ENCODE measurements at regions not wholly inside any gene's neighbourhood (a gene's known extent, or its start where the extent isn't known, plus 50 kb on each side); places are given as distances from the start of the nearest gene placed in this dataset.

DNA sequence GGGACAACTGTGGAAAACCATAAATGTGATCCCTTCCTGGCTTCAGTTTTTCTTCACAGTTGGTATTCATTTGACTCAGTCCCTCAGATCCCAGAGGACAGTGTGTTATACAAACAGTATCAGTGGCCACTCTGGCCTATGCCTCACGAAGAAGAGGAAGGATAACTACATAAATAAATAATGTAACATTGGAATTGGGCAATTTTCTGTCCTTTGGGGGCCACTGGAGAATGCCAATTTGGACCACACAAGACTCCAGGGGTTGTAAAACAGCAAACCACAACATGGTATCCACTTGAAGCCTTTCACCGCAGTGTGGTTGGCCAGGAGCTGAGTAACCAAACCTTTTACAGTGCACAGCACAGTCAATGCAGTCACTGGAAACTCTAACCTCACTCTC, 1077.0 kb downstream of the ROBO2 start:
- Mint-ChIP-seq H3K4me3 (no peak overlapping the region), H3K36me3 (no peaks in the 10 kb centered on the region)

GRCh38 chr3:78123058-78123457, 1083.2 kb downstream of the ROBO2 start:
- H3K4me1 Mint-ChIP-seq, result no peaks in the 10 kb centered on the region
- Histone ChIP-seq H3K27ac (ENCODE audit: low read depth in 1 of 2, low read length in 2 of 2) (no peak overlapping the region), H3K9me3 (replicated peaks in 1 of 2; ENCODE audit: control insufficient read depth in 1 of 2, insufficient read depth in 1 of 2, low read length in 2 of 2) (no peaks in the 10 kb centered on the region), H3K4me1 (ENCODE audit: control insufficient read depth in 1 of 2, insufficient read depth in 2 of 2, low read length in 2 of 2) (no peaks in the 10 kb centered on the region), H2AFZ (ENCODE audit: insufficient read depth, low read depth, low read length, poor library complexity, severe bottlenecking) (no peak overlapping the region), H4K20me1 (ENCODE audit: insufficient read depth, low read length) (no peaks in the 10 kb centered on the region), H3K4me2 (replicated peaks; ENCODE audit: extremely low read depth, low read length, poor library complexity, severe bottlenecking) (no peak overlapping the region), H3K79me2 (ENCODE audit: insufficient read depth, low read length) (no peaks in the 10 kb centered on the region), H3K9ac (ENCODE audit: insufficient read depth, low read length, poor library complexity, severe bottlenecking) (no peak overlapping the region), H3K4me3 (replicated peaks in 1 of 3; ENCODE audit: low read depth in 2 of 3, low read length in 3 of 3) (no peak overlapping the region), H3K27me3 (ENCODE audit: control insufficient read depth in 2 of 2, insufficient read depth in 2 of 2, low read length in 2 of 2) (no peaks in the 10 kb centered on the region), H3K36me3 (replicated peaks in 1 of 2; ENCODE audit: control insufficient read depth in 1 of 2, insufficient read depth in 2 of 2, low read length in 2 of 2) (no peaks in the 10 kb centered on the region)
- no peaks in the 10 kb centered on the region for H3K36me3 Mint-ChIP-seq
- TF ChIP-seq CTCF (IDR thresholded peaks at IDR 0.05), result no peak
- H3K9me3 Mint-ChIP-seq, result peaks cover 0 to 12% (median 5%) of the 10 kb centered on the region in 7 donors
- no peak overlapping the region for H3K4me3 Mint-ChIP-seq
- no peak for DNase-seq
- intact Hi-C loops (cut with micrococcal nuclease), result no loop called here
- no CpG with 5 or more reads among the region's 1 CpG for WGBS (ENCODE audit: insufficient coverage)
- H3K27ac Mint-ChIP-seq, result no peak overlapping the region
- H3K27me3 Mint-ChIP-seq (ENCODE audit: low read depth in 3 of 3), result no peaks in the 10 kb centered on the region

More for the DNA sequence above, 1077.0 kb downstream of the ROBO2 start:
- Histone ChIP-seq H3K27me3 (ENCODE audit: control insufficient read depth in 2 of 2, insufficient read depth in 2 of 2, low read length in 2 of 2) (no peaks in the 10 kb centered on the region), H2AFZ (ENCODE audit: insufficient read depth, low read depth, low read length, poor library complexity, severe bottlenecking) (no peak overlapping the region), H3K79me2 (ENCODE audit: insufficient read depth, low read length) (no peaks in the 10 kb centered on the region), H3K4me3 (replicated peaks in 1 of 3; ENCODE audit: low read depth in 2 of 3, low read length in 3 of 3) (no peak overlapping the region), H3K9me3 (replicated peaks in 1 of 2; ENCODE audit: control insufficient read depth in 1 of 2, insufficient read depth in 1 of 2, low read length in 2 of 2) (no peaks in the 10 kb centered on the region), H3K27ac (ENCODE audit: low read depth in 1 of 2, low read length in 2 of 2) (no peak overlapping the region), H3K4me2 (replicated peaks; ENCODE audit: extremely low read depth, low read length, poor library complexity, severe bottlenecking) (no peak overlapping the region), H3K36me3 (replicated peaks in 1 of 2; ENCODE audit: control insufficient read depth in 1 of 2, insufficient read depth in 2 of 2, low read length in 2 of 2) (no peaks in the 10 kb centered on the region), H3K4me1 (ENCODE audit: control insufficient read depth in 1 of 2, insufficient read depth in 2 of 2, low read length in 2 of 2) (no peaks in the 10 kb centered on the region), H4K20me1 (ENCODE audit: insufficient read depth, low read length) (no peaks in the 10 kb centered on the region), H3K9ac (ENCODE audit: insufficient read depth, low read length, poor library complexity, severe bottlenecking) (no peak overlapping the region)
- no peak for TF ChIP-seq CTCF (IDR thresholded peaks at IDR 0.05)
- Mint-ChIP-seq H3K27ac (no peak overlapping the region), H3K27me3 (ENCODE audit: low read depth in 3 of 3) (no peaks in the 10 kb centered on the region), H3K4me1 (no peaks in the 10 kb centered on the region), H3K9me3 (peaks cover 0 to 3% (median 0%) of the 10 kb centered on the region in 7 donors)
- WGBS (ENCODE audit: insufficient coverage), result 86% methylated on average over 1 of the region's 2 CpGs
- intact Hi-C loops (cut with micrococcal nuclease), result no loop called here
- no peak for DNase-seq

Measured in CD14-positive monocyte (primary cell).